ENCODE measurements at regions not wholly inside any gene's neighbourhood (a gene's known extent, or its start where the extent isn't known, plus 50 kb on each side); places are given as distances from the start of the nearest gene placed in this dataset.

- TF ChIP-seq TAF1 (IDR thresholded peaks at IDR 0.05; ENCODE audit: low read depth) (no peak), EZH2 (IDR thresholded peaks at IDR 0.05; ENCODE audit: borderline replicate concordance, insufficient read depth, low read length, poor library complexity, severe bottlenecking) (no peak), CTCF (IDR thresholded peaks at IDR 0.05; ENCODE audit: poor library complexity, severe bottlenecking) (no peak), RAD21 (conservative IDR thresholded peaks at IDR 0.05) (no peak), POLR2AphosphoS5 (IDR thresholded peaks at IDR 0.05) (no peak), MXI1 (conservative IDR thresholded peaks at IDR 0.05; ENCODE audit: poor library complexity, severe bottlenecking) (no peak), REST (IDR thresholded peaks at IDR 0.05; ENCODE audit: borderline replicate concordance) (no peak), SMC3 (conservative IDR thresholded peaks at IDR 0.05; ENCODE audit: poor library complexity) (no peak)
Measured at GRCh38 chr2:167381349-167381748, 493.1 kb downstream of the XIRP2 start.

Measured in neural cell (in vitro differentiated cells).